ENCODE measurements at regions not wholly inside any gene's neighbourhood (a gene's known extent, or its start where the extent isn't known, plus 50 kb on each side); places are given as distances from the start of the nearest gene placed in this dataset.

- Histone ChIP-seq H3K36me3 (ENCODE audit: control insufficient read depth in 1 of 2, insufficient read depth in 2 of 2, low read length in 2 of 2) (no peaks in the 10 kb centered on the region), H3K4me3 (ENCODE audit: low read depth in 1 of 2, low read length in 2 of 2) (no peak overlapping the region), H3K9me3 (ENCODE audit: control insufficient read depth in 1 of 2, low read length in 2 of 2) (no peaks in the 10 kb centered on the region), H3K27ac (ENCODE audit: low read length) (no peak overlapping the region), H3K27me3 (ENCODE audit: low read depth, low read length) (no peaks in the 10 kb centered on the region), H3K4me1 (ENCODE audit: control insufficient read depth in 1 of 2, insufficient read depth in 2 of 2, low read length in 2 of 2) (peaks cover 0 to 26% of the 10 kb centered on the region in 2 donors)
These were observed 332.0 kb downstream of the RPS24 start for GRCh38 chr10:78365694-78366093.

- H3K27ac ChIP-seq (ENCODE audit: low read length): no peak overlapping the region
- no peaks in the 10 kb centered on the region for H3K36me3 ChIP-seq (ENCODE audit: control insufficient read depth in 1 of 2, insufficient read depth in 2 of 2, low read length in 2 of 2)
- no peak overlapping the region for H3K4me3 ChIP-seq (ENCODE audit: low read depth in 1 of 2, low read length in 2 of 2)
- H3K9me3 ChIP-seq (ENCODE audit: control insufficient read depth in 1 of 2, low read length in 2 of 2): no peaks in the 10 kb centered on the region
- no peaks in the 10 kb centered on the region for H3K27me3 ChIP-seq (ENCODE audit: low read depth, low read length)
- peaks cover 0 to 26% of the 10 kb centered on the region in 2 donors for H3K4me1 ChIP-seq (ENCODE audit: control insufficient read depth in 1 of 2, insufficient read depth in 2 of 2, low read length in 2 of 2)
These were observed 333.2 kb downstream of the RPS24 start for GRCh38 chr10:78366663-78367411.

GRCh38 chr10:78367751-78368150 is 334.1 kb downstream of the RPS24 start:
- Histone ChIP-seq H3K36me3 (ENCODE audit: control insufficient read depth in 1 of 2, insufficient read depth in 2 of 2, low read length in 2 of 2) (no peaks in the 10 kb centered on the region), H3K27ac (ENCODE audit: low read length) (no peak overlapping the region), H3K9me3 (ENCODE audit: control insufficient read depth in 1 of 2, low read length in 2 of 2) (no peaks in the 10 kb centered on the region), H3K27me3 (ENCODE audit: low read depth, low read length) (no peaks in the 10 kb centered on the region), H3K4me1 (ENCODE audit: control insufficient read depth in 1 of 2, insufficient read depth in 2 of 2, low read length in 2 of 2) (peaks cover 0 to 26% of the 10 kb centered on the region in 2 donors), H3K4me3 (ENCODE audit: low read depth in 1 of 2, low read length in 2 of 2) (no peak overlapping the region)

- Histone ChIP-seq H3K4me3 (ENCODE audit: low read depth in 1 of 2, low read length in 2 of 2) (no peak overlapping the region), H3K9me3 (ENCODE audit: control insufficient read depth in 1 of 2, low read length in 2 of 2) (no peaks in the 10 kb centered on the region), H3K27ac (ENCODE audit: low read length) (no peak overlapping the region), H3K36me3 (ENCODE audit: control insufficient read depth in 1 of 2, insufficient read depth in 2 of 2, low read length in 2 of 2) (no peaks in the 10 kb centered on the region), H3K4me1 (ENCODE audit: control insufficient read depth in 1 of 2, insufficient read depth in 2 of 2, low read length in 2 of 2) (peaks cover 0 to 21% of the 10 kb centered on the region in 2 donors), H3K27me3 (ENCODE audit: low read depth, low read length) (no peaks in the 10 kb centered on the region)
These were observed 337.5 kb downstream of the RPS24 start for GRCh38 chr10:78371136-78371535.

- H3K27me3 ChIP-seq (ENCODE audit: low read depth, low read length): no peaks in the 10 kb centered on the region
- H3K4me1 ChIP-seq (ENCODE audit: control insufficient read depth in 1 of 2, insufficient read depth in 2 of 2, low read length in 2 of 2): peaks cover 0 to 5% of the 10 kb centered on the region in 2 donors
- no peaks in the 10 kb centered on the region for H3K9me3 ChIP-seq (ENCODE audit: control insufficient read depth in 1 of 2, low read length in 2 of 2)
- H3K36me3 ChIP-seq (ENCODE audit: control insufficient read depth in 1 of 2, insufficient read depth in 2 of 2, low read length in 2 of 2): no peaks in the 10 kb centered on the region
- H3K27ac ChIP-seq (ENCODE audit: low read length): no peak overlapping the region
- no peak overlapping the region for H3K4me3 ChIP-seq (ENCODE audit: low read depth in 1 of 2, low read length in 2 of 2)
These were observed 339.1 kb downstream of the RPS24 start for GRCh38 chr10:78372806-78373205.

- no peaks in the 10 kb centered on the region for H3K4me1 ChIP-seq (ENCODE audit: control insufficient read depth in 1 of 2, insufficient read depth in 2 of 2, low read length in 2 of 2)
- no peaks in the 10 kb centered on the region for H3K36me3 ChIP-seq (ENCODE audit: control insufficient read depth in 1 of 2, insufficient read depth in 2 of 2, low read length in 2 of 2)
- H3K9me3 ChIP-seq (ENCODE audit: control insufficient read depth in 1 of 2, low read length in 2 of 2): peaks cover 0 to 6% of the 10 kb centered on the region in 2 donors
- no peaks in the 10 kb centered on the region for H3K27me3 ChIP-seq (ENCODE audit: low read depth, low read length)
- no peak overlapping the region for H3K27ac ChIP-seq (ENCODE audit: low read length)
- no peak overlapping the region for H3K4me3 ChIP-seq (ENCODE audit: low read depth in 1 of 2, low read length in 2 of 2)
These were observed 340.8 kb downstream of the RPS24 start for GRCh38 chr10:78374331-78375028.

GRCh38 chr10:78375854-78376785 is 342.5 kb downstream of the RPS24 start:
- H3K27ac ChIP-seq (ENCODE audit: low read length): no peak overlapping the region
- H3K4me3 ChIP-seq (ENCODE audit: low read depth in 1 of 2, low read length in 2 of 2): no peak overlapping the region
- no peaks in the 10 kb centered on the region for H3K27me3 ChIP-seq (ENCODE audit: low read depth, low read length)
- no peaks in the 10 kb centered on the region for H3K4me1 ChIP-seq (ENCODE audit: control insufficient read depth in 1 of 2, insufficient read depth in 2 of 2, low read length in 2 of 2)
- H3K36me3 ChIP-seq (ENCODE audit: control insufficient read depth in 1 of 2, insufficient read depth in 2 of 2, low read length in 2 of 2): no peaks in the 10 kb centered on the region
- peaks cover 0 to 7% of the 10 kb centered on the region in 2 donors for H3K9me3 ChIP-seq (ENCODE audit: control insufficient read depth in 1 of 2, low read length in 2 of 2)

- H3K4me1 ChIP-seq (ENCODE audit: control insufficient read depth in 1 of 2, insufficient read depth in 2 of 2, low read length in 2 of 2): no peaks in the 10 kb centered on the region
- H3K4me3 ChIP-seq (ENCODE audit: low read depth in 1 of 2, low read length in 2 of 2): no peak overlapping the region
- no peak overlapping the region for H3K27ac ChIP-seq (ENCODE audit: low read length)
- no peaks in the 10 kb centered on the region for H3K36me3 ChIP-seq (ENCODE audit: control insufficient read depth in 1 of 2, insufficient read depth in 2 of 2, low read length in 2 of 2)
- no peaks in the 10 kb centered on the region for H3K27me3 ChIP-seq (ENCODE audit: low read depth, low read length)
- peaks cover 0 to 7% of the 10 kb centered on the region in 2 donors for H3K9me3 ChIP-seq (ENCODE audit: control insufficient read depth in 1 of 2, low read length in 2 of 2)
These were observed 343.7 kb downstream of the RPS24 start for GRCh38 chr10:78377356-78377755.

GRCh38 chr10:78378192-78378591 is 344.5 kb downstream of the RPS24 start:
- Histone ChIP-seq H3K4me1 (ENCODE audit: control insufficient read depth in 1 of 2, insufficient read depth in 2 of 2, low read length in 2 of 2) (no peaks in the 10 kb centered on the region), H3K36me3 (ENCODE audit: control insufficient read depth in 1 of 2, insufficient read depth in 2 of 2, low read length in 2 of 2) (no peaks in the 10 kb centered on the region), H3K9me3 (ENCODE audit: control insufficient read depth in 1 of 2, low read length in 2 of 2) (peaks cover 0 to 7% of the 10 kb centered on the region in 2 donors), H3K27ac (ENCODE audit: low read length) (no peak overlapping the region), H3K4me3 (ENCODE audit: low read depth in 1 of 2, low read length in 2 of 2) (no peak overlapping the region), H3K27me3 (ENCODE audit: low read depth, low read length) (no peaks in the 10 kb centered on the region)

GRCh38 chr10:78381107-78381506 is 347.4 kb downstream of the RPS24 start:
- H3K36me3 ChIP-seq (ENCODE audit: control insufficient read depth in 1 of 2, insufficient read depth in 2 of 2, low read length in 2 of 2): no peaks in the 10 kb centered on the region
- no peaks in the 10 kb centered on the region for H3K4me1 ChIP-seq (ENCODE audit: control insufficient read depth in 1 of 2, insufficient read depth in 2 of 2, low read length in 2 of 2)
- H3K27me3 ChIP-seq (ENCODE audit: low read depth, low read length): no peaks in the 10 kb centered on the region
- no peak overlapping the region for H3K27ac ChIP-seq (ENCODE audit: low read length)
- no peak overlapping the region for H3K4me3 ChIP-seq (ENCODE audit: low read depth in 1 of 2, low read length in 2 of 2)
- H3K9me3 ChIP-seq (ENCODE audit: control insufficient read depth in 1 of 2, low read length in 2 of 2): peaks cover 0 to 7% of the 10 kb centered on the region in 2 donors

GRCh38 chr10:78382047-78382446 is 348.4 kb downstream of the RPS24 start:
- H3K9me3 ChIP-seq (ENCODE audit: control insufficient read depth in 1 of 2, low read length in 2 of 2): peaks cover 0 to 7% of the 10 kb centered on the region in 2 donors
- no peak overlapping the region for H3K27ac ChIP-seq (ENCODE audit: low read length)
- no peak overlapping the region for H3K4me3 ChIP-seq (ENCODE audit: low read depth in 1 of 2, low read length in 2 of 2)
- H3K27me3 ChIP-seq (ENCODE audit: low read depth, low read length): no peaks in the 10 kb centered on the region
- H3K4me1 ChIP-seq (ENCODE audit: control insufficient read depth in 1 of 2, insufficient read depth in 2 of 2, low read length in 2 of 2): no peaks in the 10 kb centered on the region
- H3K36me3 ChIP-seq (ENCODE audit: control insufficient read depth in 1 of 2, insufficient read depth in 2 of 2, low read length in 2 of 2): no peaks in the 10 kb centered on the region

All from muscle layer of duodenum (tissue), 2 donors.